Body of pancreas (tissue), 4 donors: ENCODE measurements at regions not wholly inside any gene's neighbourhood (a gene's known extent, or its start where the extent isn't known, plus 50 kb on each side); places are given as distances from the start of the nearest gene placed in this dataset.

Source experiments
- CTCF ChIP-seq, 7 experiments: fragments of 450-650 bp in 4 of 7; fragments of 200-600 bp in 3 of 7; sonication (generic) in 3 of 7; IDR thresholded peaks; one replicate each; pipeline ENCODE4 v1.5.1; 2016 to 2019; ENCODE audit warnings: antibody characterized with exemption in 7 of 7
- POLR2A ChIP-seq, 3 donors: fragments of 450-650 bp; IDR thresholded peaks; one replicate each; pipeline ENCODE4 v1.6.1; 2016; ENCODE audit warnings: antibody characterized with exemption in 3 of 3, mild to moderate bottlenecking in 2 of 3

GRCh38 chr5:38656568-38656967 lies 100.1 kb upstream of the LIFR start:
- TF ChIP-seq CTCF (IDR thresholded peaks at IDR 0.05) (no peak), POLR2A (IDR thresholded peaks at IDR 0.05) (no peak)
